ENCODE measurements at regions not wholly inside any gene's neighbourhood (a gene's known extent, or its start where the extent isn't known, plus 50 kb on each side); places are given as distances from the start of the nearest gene placed in this dataset.

DNA sequence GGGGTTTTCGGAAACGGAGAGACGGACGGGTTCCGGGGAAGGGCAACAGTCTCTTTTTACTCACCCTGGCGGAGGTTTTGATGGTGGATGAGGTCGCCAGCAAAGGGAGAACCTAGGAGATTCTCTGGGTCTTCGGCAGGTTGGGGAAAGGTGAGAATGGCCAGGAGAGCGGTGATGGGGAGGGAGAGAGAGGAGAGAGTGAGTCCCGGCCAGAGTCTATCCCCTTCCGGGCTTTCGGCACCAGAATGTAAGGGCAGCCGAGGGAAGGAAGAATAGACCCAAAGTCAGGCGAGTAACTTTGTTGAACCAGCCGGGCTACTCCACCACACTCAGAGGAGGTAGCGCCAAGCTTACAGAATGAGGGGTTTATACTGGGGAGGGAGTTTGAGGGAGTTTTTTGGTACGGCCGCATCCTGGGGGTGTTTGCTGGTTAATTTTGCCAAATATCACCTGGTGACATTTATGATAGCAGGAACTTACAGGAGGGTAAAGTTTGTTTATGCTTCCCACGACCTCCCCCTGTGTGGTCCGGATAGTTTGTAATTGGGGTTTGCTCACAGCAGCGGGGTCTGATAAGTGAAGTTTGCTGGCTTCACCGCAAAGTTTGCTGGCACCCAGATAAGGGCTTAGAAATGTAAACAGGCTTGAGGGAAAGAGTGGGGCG lies 141.1 kb upstream of the ETV3 start:
- Histone ChIP-seq H3K36me3 (ENCODE audit: control insufficient read depth in 1 of 2, insufficient read depth in 2 of 2, low read length in 2 of 2) (no peaks in the 10 kb centered on the region), H3K9ac (ENCODE audit: low read length) (no peak overlapping the region), H3K9me3 (ENCODE audit: control insufficient read depth in 1 of 2, insufficient read depth in 1 of 2, low read depth in 1 of 2, low read length in 2 of 2) (no peaks in the 10 kb centered on the region), H3K4me2 (ENCODE audit: low read length) (no peak overlapping the region), H2AFZ (ENCODE audit: low read depth, low read length, poor library complexity, severe bottlenecking) (no peak overlapping the region), H3K9me2 (ENCODE audit: insufficient read depth) (no peaks in the 10 kb centered on the region), H3K27ac (ENCODE audit: low read depth, low read length) (no peak overlapping the region), H3K4me3 (replicated peaks in 1 of 2; ENCODE audit: low read depth in 1 of 2, low read length in 2 of 2) (no peak overlapping the region), H3K79me2 (ENCODE audit: insufficient read depth, low read length) (no peaks in the 10 kb centered on the region), H4K20me1 (ENCODE audit: insufficient read depth) (no peaks in the 10 kb centered on the region), H3K4me1 (ENCODE audit: control insufficient read depth in 1 of 2, insufficient read depth in 2 of 2, low read length in 2 of 2) (no peaks in the 10 kb centered on the region), H3K27me3 (ENCODE audit: insufficient read depth, low read length) (peaks cover 57% of the 10 kb centered on the region)
- TF ChIP-seq FOSL1 (IDR thresholded peaks at IDR 0.05; ENCODE audit: low read depth) (no peak), CBX3 (IDR thresholded peaks at IDR 0.05; ENCODE audit: low read depth) (no peak), SP1 (IDR thresholded peaks at IDR 0.05; ENCODE audit: low read depth) (no peak), SIN3A (IDR thresholded peaks at IDR 0.05; ENCODE audit: low read depth) (no peak), ZNF274 (IDR thresholded peaks at IDR 0.05; ENCODE audit: low read depth, low read length) (no peak), POLR2A (IDR thresholded peaks at IDR 0.05; ENCODE audit: borderline replicate concordance, extremely low read depth, insufficient read depth, insufficient read length) (no peak), POLR2AphosphoS5 (IDR thresholded peaks at IDR 0.05; ENCODE audit: low read depth, low read length) (no peak), ZFX (IDR thresholded peaks at IDR 0.05) (no peak), EZH2phosphoT487 (IDR thresholded peaks at IDR 0.05; ENCODE audit: borderline replicate concordance) (no peak)
- TF ChIP-seq, protein P1, sequence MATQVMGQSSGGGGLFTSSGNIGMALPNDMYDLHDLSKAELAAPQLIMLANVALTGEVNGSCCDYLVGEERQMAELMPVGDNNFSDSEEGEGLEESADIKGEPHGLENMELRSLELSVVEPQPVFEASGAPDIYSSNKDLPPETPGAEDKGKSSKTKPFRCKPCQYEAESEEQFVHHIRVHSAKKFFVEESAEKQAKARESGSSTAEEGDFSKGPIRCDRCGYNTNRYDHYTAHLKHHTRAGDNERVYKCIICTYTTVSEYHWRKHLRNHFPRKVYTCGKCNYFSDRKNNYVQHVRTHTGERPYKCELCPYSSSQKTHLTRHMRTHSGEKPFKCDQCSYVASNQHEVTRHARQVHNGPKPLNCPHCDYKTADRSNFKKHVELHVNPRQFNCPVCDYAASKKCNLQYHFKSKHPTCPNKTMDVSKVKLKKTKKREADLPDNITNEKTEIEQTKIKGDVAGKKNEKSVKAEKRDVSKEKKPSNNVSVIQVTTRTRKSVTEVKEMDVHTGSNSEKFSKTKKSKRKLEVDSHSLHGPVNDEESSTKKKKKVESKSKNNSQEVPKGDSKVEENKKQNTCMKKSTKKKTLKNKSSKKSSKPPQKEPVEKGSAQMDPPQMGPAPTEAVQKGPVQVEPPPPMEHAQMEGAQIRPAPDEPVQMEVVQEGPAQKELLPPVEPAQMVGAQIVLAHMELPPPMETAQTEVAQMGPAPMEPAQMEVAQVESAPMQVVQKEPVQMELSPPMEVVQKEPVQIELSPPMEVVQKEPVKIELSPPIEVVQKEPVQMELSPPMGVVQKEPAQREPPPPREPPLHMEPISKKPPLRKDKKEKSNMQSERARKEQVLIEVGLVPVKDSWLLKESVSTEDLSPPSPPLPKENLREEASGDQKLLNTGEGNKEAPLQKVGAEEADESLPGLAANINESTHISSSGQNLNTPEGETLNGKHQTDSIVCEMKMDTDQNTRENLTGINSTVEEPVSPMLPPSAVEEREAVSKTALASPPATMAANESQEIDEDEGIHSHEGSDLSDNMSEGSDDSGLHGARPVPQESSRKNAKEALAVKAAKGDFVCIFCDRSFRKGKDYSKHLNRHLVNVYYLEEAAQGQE (IDR thresholded peaks at IDR 0.05; ENCODE audit: low read depth), result no peak
- TF ChIP-seq, protein P2, sequence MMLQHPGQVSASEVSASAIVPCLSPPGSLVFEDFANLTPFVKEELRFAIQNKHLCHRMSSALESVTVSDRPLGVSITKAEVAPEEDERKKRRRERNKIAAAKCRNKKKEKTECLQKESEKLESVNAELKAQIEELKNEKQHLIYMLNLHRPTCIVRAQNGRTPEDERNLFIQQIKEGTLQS (IDR thresholded peaks at IDR 0.05), result no peak
- BruUV-seq (replicated peaks), result no TSS peak
- ChIA-PET POLR2A (no interaction called here), CTCF (no interaction called here), RAD21 (ENCODE audit: low non-redundant PET in 1 of 2, low total read pairs in 2 of 2, uncharacterized antibody in 2 of 2, unreplicated experiment in 2 of 2) (no interaction called here)
- DNase-seq (ENCODE audit: low read depth, low spot score), result no peak
- intact Hi-C loops (cut with micrococcal nuclease), result no loop called here
- no peak for ATAC-seq
